ENCODE measurements at regions not wholly inside any gene's neighbourhood (a gene's known extent, or its start where the extent isn't known, plus 50 kb on each side); places are given as distances from the start of the nearest gene placed in this dataset.

DNA sequence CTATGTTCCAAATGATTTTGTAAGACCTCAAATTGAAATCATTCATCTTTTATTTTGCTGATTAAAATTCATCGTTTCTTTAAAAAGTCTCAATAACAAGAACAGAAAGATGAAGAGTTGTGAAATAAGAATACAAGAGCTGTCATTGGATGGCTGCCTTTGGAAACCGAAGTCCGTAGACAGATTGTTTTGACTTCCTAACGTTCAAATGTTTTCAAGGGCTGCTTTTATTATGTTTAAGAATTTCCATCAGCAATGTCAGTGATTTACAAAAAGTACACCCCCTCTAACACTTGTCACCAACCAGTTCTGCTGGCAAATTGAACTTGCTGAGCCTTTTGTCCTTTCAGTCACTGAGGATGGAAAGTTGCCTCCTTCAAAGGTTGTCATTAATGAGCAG lies 89.6 kb downstream of the KCNE4 start:
- no peak for TF ChIP-seq CTCF (IDR thresholded peaks at IDR 0.05)
- TF ChIP-seq EZH2 (IDR thresholded peaks at IDR 0.05; ENCODE audit: borderline replicate concordance, insufficient read depth, low read depth, low read length, poor library complexity, severe bottlenecking), result no peak
- WGBS (ENCODE audit: insufficient coverage), result no CpG with 5 or more reads among the region's 4 CpGs
- no peak for DNase-seq
- CTCF ChIA-PET, result no interaction called here
- H3K9me3 ChIP-seq (ENCODE audit: control extremely low read depth in 1 of 3, control insufficient read depth in 2 of 3, insufficient read depth in 1 of 3, low read length in 2 of 3), result no peaks in the 10 kb centered on the region
- POLR2A ChIA-PET, result no interaction called here
- no peak overlapping the region for H3K9ac ChIP-seq (ENCODE audit: low read length)
- no peaks in the 10 kb centered on the region for H3K9me3 Mint-ChIP-seq (ENCODE audit: insufficient read depth)
- H3K4me3 Mint-ChIP-seq, result no peak overlapping the region
- no peaks in the 10 kb centered on the region for H3K79me2 ChIP-seq (ENCODE audit: control insufficient read depth, insufficient read depth, low read length)
- no peak overlapping the region for H3K4me3 ChIP-seq (ENCODE audit: control extremely low read depth in 1 of 5, extremely low read depth in 1 of 5, insufficient read depth in 1 of 5, low read depth in 2 of 5, low read length in 4 of 5)
- no peaks in the 10 kb centered on the region for H4K20me1 ChIP-seq (ENCODE audit: control insufficient read depth, insufficient read depth, low read length, poor library complexity, severe bottlenecking)
- ATAC-seq (ENCODE audit: low read depth), result no peak
- H3K27ac Mint-ChIP-seq, result no peak overlapping the region
- no peaks in the 10 kb centered on the region for H3K27me3 ChIP-seq (replicated peaks in 1 of 4; ENCODE audit: control extremely low read depth in 1 of 4, control insufficient read depth in 3 of 4, insufficient read depth in 4 of 4, low read length in 3 of 4)
- H3K4me1 Mint-ChIP-seq, result no peaks in the 10 kb centered on the region
- intact Hi-C loops (cut with micrococcal nuclease), result no loop called here
- no peaks in the 10 kb centered on the region for H3K36me3 ChIP-seq (replicated peaks in 1 of 2; ENCODE audit: control extremely low read depth in 1 of 2, control insufficient read depth in 1 of 2, extremely low read depth in 1 of 2, insufficient read depth in 2 of 2, low read length in 1 of 2)
- H3K27me3 Mint-ChIP-seq, result no peaks in the 10 kb centered on the region
- H3K4me2 ChIP-seq (replicated peaks; ENCODE audit: low read depth, low read length, poor library complexity, severe bottlenecking), result no peak overlapping the region
- no peaks in the 10 kb centered on the region for H3K4me1 ChIP-seq (ENCODE audit: control insufficient read depth in 2 of 2, insufficient read depth in 2 of 2, low read length in 2 of 2)
- no peak overlapping the region for H2AFZ ChIP-seq (ENCODE audit: insufficient read depth, low read depth, low read length, poor library complexity, severe bottlenecking)
- no peak overlapping the region for H3K27ac ChIP-seq (ENCODE audit: low read length in 2 of 2)

GRCh38 chr2:223142118-223142517 lies 90.1 kb downstream of the KCNE4 start:
- Mint-ChIP-seq H3K27me3 (no peaks in the 10 kb centered on the region), H3K9me3 (ENCODE audit: insufficient read depth) (no peaks in the 10 kb centered on the region), H3K27ac (no peak overlapping the region), H3K4me3 (no peak overlapping the region), H3K4me1 (no peaks in the 10 kb centered on the region)
- Histone ChIP-seq H4K20me1 (ENCODE audit: control insufficient read depth, insufficient read depth, low read length, poor library complexity, severe bottlenecking) (no peaks in the 10 kb centered on the region), H3K9me3 (ENCODE audit: control extremely low read depth in 1 of 3, control insufficient read depth in 2 of 3, insufficient read depth in 1 of 3, low read length in 2 of 3) (no peaks in the 10 kb centered on the region), H3K4me3 (ENCODE audit: control extremely low read depth in 1 of 5, extremely low read depth in 1 of 5, insufficient read depth in 1 of 5, low read depth in 2 of 5, low read length in 4 of 5) (no peak overlapping the region), H3K4me2 (replicated peaks; ENCODE audit: low read depth, low read length, poor library complexity, severe bottlenecking) (no peak overlapping the region), H3K9ac (ENCODE audit: low read length) (no peak overlapping the region), H3K79me2 (ENCODE audit: control insufficient read depth, insufficient read depth, low read length) (no peaks in the 10 kb centered on the region), H3K36me3 (replicated peaks in 1 of 2; ENCODE audit: control extremely low read depth in 1 of 2, control insufficient read depth in 1 of 2, extremely low read depth in 1 of 2, insufficient read depth in 2 of 2, low read length in 1 of 2) (no peaks in the 10 kb centered on the region), H3K4me1 (ENCODE audit: control insufficient read depth in 2 of 2, insufficient read depth in 2 of 2, low read length in 2 of 2) (no peaks in the 10 kb centered on the region), H2AFZ (ENCODE audit: insufficient read depth, low read depth, low read length, poor library complexity, severe bottlenecking) (no peak overlapping the region), H3K27me3 (replicated peaks in 1 of 4; ENCODE audit: control extremely low read depth in 1 of 4, control insufficient read depth in 3 of 4, insufficient read depth in 4 of 4, low read length in 3 of 4) (no peaks in the 10 kb centered on the region), H3K27ac (ENCODE audit: low read length in 2 of 2) (no peak overlapping the region)
- intact Hi-C loops (cut with micrococcal nuclease), result no loop called here
- POLR2A ChIA-PET, result no interaction called here
- no peak for TF ChIP-seq CTCF (IDR thresholded peaks at IDR 0.05)
- no peak for TF ChIP-seq EZH2 (IDR thresholded peaks at IDR 0.05; ENCODE audit: borderline replicate concordance, insufficient read depth, low read depth, low read length, poor library complexity, severe bottlenecking)
- CTCF ChIA-PET, result no interaction called here
- ATAC-seq (ENCODE audit: low read depth), result no peak
- 90% methylated on average over 5 of the region's 7 CpGs for WGBS (ENCODE audit: insufficient coverage)
- DNase-seq, result no peak

Measured in B cell (primary cell).